AG04450 (cell line): ENCODE measurements at regions not wholly inside any gene's neighbourhood (a gene's known extent, or its start where the extent isn't known, plus 50 kb on each side); places are given as distances from the start of the nearest gene placed in this dataset.

Experiments used
- CTCF ChIA-PET: fragments of 300-600, 350-600 bp; formaldehyde crosslinking; extraction: SDS; loops from one replicate; lab custom pipeline; 2022; ENCODE audit warnings: antibody characterized with exemption, inconsistent platforms; lab: Charles Lee
- POLR2A ChIA-PET: fragments of 350-600 bp; formaldehyde crosslinking; extraction: SDS; loops from one replicate; lab custom pipeline; 2021; ENCODE audit warnings: antibody characterized with exemption, inconsistent platforms; lab: Yijun Ruan, JAX
- DNase-seq: peaks from one replicate; pipeline ENCODE4 v3.0.0-alpha.2; 2011; ENCODE audit warnings: low read depth, low spot score
- H3K27ac ChIP-seq: one replicate; pipeline ENCODE4 v1.5.1; 2012; ENCODE audit warnings: low read depth, low read length, control low read depth
- H3K27me3 ChIP-seq: one replicate; pipeline ENCODE4 v1.6.0; 2012; ENCODE audit warnings: low read length; ENCODE audit not compliant: control insufficient read depth, insufficient read depth
- H3K4me3 ChIP-seq: 2 replicates; pipeline ENCODE4 v1.5.1; 2011; ENCODE audit warnings: mild to moderate bottlenecking, low read depth, low read length, control low read depth
- H3K9me3 ChIP-seq: 2 replicates; pipeline ENCODE4 v1.5.1; 2012; ENCODE audit warnings: low read length; ENCODE audit not compliant: control insufficient read depth, insufficient read depth
- TF ChIP-seq, protein P1 (sequence below): IDR thresholded peaks from 2 replicates; pipeline ENCODE4 v1.5.1; 2011; ENCODE audit warnings: low read depth, low read length, control low read depth, inconsistent platforms

DNA sequence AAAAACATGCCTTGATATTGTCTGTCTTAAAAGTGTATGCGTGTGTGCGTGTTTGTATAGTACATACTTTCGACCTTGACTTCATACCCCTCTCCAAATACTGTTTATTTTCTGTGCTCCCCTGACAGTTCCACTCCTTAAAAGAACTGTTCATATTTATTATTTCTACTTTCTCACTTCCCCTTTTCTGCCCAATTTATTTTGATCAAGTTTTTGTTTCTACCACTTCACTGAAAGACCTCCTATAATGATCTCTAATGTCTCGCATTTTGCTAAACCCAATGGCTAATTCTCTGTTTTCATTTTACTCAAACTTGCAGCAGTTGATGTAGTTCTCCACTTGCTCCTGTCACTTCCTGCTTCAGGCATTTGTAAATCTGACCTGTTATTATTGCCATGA is 426.1 kb upstream of the KLF12 start:
- Histone ChIP-seq H3K27ac (no peak overlapping the region), H3K27me3 (no peaks in the 10 kb centered on the region), H3K9me3 (no peaks in the 10 kb centered on the region), H3K4me3 (no peak overlapping the region)
- CTCF ChIA-PET: no interaction called here
- POLR2A ChIA-PET: no interaction called here
- no peak for DNase-seq
- TF ChIP-seq, protein P1, sequence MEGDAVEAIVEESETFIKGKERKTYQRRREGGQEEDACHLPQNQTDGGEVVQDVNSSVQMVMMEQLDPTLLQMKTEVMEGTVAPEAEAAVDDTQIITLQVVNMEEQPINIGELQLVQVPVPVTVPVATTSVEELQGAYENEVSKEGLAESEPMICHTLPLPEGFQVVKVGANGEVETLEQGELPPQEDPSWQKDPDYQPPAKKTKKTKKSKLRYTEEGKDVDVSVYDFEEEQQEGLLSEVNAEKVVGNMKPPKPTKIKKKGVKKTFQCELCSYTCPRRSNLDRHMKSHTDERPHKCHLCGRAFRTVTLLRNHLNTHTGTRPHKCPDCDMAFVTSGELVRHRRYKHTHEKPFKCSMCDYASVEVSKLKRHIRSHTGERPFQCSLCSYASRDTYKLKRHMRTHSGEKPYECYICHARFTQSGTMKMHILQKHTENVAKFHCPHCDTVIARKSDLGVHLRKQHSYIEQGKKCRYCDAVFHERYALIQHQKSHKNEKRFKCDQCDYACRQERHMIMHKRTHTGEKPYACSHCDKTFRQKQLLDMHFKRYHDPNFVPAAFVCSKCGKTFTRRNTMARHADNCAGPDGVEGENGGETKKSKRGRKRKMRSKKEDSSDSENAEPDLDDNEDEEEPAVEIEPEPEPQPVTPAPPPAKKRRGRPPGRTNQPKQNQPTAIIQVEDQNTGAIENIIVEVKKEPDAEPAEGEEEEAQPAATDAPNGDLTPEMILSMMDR: no peak

DNA sequence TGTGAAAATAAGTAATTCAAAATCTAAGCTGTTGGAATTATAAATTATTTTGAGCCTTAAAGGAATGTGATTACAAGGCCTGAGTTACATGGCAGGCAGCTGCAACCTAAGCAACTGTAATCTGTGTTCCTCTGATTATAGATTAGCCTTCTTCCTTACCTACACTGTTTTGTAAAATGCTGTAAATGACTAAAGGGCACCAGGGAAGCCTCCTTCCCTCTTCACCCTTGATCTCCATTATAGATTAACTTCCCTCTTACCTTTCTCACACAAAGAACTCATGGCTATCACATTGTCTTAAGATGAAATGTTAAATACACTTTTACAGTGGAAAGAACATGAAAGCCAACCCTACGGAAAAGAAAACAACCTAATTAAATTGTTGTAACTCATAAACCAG is 423.7 kb upstream of the KLF12 start:
- Histone ChIP-seq H3K9me3 (no peaks in the 10 kb centered on the region), H3K27ac (no peak overlapping the region), H3K27me3 (no peaks in the 10 kb centered on the region), H3K4me3 (no peak overlapping the region)
- ChIA-PET CTCF (no interaction called here), POLR2A (no interaction called here)
- TF ChIP-seq, protein P1: no peak
- DNase-seq: no peak

DNA sequence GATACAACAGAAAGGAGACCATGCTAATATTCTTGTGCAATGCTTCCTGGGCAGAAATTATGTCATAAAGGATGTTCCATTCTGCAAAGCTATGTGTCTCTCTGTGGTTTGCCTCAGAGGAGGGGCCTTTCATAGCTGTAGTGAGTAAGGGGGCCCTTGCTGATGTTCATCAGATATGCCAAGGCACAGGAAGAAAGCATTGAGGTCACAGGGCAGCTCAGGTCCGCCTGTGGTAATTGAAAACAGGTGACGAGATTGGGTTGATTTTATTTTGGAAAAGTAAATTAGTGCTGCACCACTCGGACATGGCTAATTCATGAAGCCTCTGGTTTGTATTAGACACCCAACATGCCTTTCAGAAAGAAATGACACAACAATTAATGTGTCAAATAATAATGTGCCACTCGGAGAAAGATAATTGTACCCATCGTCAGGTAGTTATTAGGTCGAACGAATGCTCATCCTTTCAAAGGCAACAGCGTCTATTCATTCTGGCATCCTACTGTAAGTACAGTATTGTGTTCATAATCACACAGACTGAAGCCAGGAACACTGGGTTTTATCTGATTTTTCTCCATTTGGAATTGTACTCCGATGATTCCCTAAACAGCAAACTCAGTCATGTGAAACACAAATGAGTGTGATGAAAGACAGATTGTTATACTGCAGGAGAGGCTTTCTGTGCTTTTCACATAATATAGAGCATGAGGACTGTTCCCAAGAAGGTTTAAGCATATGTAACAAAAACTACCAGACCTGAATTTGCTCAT is 421.6 kb upstream of the KLF12 start:
- ChIA-PET POLR2A (no interaction called here), CTCF (no interaction called here)
- TF ChIP-seq, protein P1: no peak
- H3K27me3 ChIP-seq: no peaks in the 10 kb centered on the region
- no peak for DNase-seq
- no peak overlapping the region for H3K27ac ChIP-seq
- no peak overlapping the region for H3K4me3 ChIP-seq
- H3K9me3 ChIP-seq: no peaks in the 10 kb centered on the region

DNA sequence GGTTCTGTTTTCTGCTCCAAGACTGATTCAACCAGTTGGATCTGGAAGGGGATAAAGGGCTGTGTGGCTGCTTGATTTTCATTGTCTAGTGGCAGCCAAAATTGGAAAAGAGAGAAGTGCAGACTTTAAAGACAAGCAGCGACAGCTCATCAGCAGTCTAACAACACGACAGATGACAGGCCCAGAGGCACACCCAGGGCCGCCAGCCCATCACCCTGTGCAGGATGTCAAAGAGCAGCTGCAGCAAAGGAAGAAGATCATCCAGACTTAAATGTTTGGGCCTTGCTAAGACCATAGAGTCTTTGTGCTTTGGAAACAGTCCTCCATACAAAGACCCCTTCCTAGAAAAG is 421.0 kb upstream of the KLF12 start:
- ChIA-PET POLR2A (no interaction called here), CTCF (no interaction called here)
- no peak overlapping the region for H3K4me3 ChIP-seq
- DNase-seq: no peak
- TF ChIP-seq, protein P1: no peak
- no peak overlapping the region for H3K27ac ChIP-seq
- H3K27me3 ChIP-seq: no peaks in the 10 kb centered on the region
- no peaks in the 10 kb centered on the region for H3K9me3 ChIP-seq

DNA sequence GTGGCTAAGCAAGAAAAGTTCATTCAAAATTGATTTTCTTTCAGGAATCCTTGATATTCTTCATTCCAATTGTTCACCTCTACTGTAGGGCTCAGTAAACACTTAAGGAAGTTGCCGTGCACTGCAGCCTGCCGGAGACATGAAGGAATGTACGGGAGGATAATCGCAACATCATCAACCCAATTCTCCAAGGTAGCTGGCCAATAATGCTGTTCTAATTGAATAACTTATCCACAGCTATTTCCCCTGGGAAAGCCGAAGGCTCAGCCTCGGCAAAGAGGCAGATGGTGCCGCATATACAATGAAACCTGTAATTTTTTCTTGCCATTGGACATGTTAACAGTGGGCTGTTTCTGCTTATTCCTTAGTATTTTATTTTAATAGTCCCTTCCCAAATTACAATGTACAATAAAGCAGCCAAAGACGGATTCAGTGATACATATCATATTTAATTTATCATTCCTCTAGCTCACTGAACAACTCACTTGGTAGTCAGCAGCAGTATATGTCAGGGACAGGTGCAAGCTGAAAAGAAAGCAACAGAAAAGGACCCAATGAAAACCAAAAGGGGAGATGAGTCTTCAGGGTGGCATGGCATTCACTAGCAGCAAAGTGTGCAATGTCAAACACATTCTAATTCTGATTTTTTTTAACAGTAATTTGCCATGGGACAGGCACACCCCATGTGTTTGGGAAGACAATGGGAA is 420.5 kb upstream of the KLF12 start:
- no peak overlapping the region for H3K27ac ChIP-seq
- POLR2A ChIA-PET: no interaction called here
- no peak for DNase-seq
- no peaks in the 10 kb centered on the region for H3K27me3 ChIP-seq
- H3K4me3 ChIP-seq: no peak overlapping the region
- TF ChIP-seq, protein P1: no peak
- H3K9me3 ChIP-seq: no peaks in the 10 kb centered on the region
- CTCF ChIA-PET: no interaction called here
